SK-N-SH (cell line): ENCODE measurements at regions not wholly inside any gene's neighbourhood (a gene's known extent, or its start where the extent isn't known, plus 50 kb on each side); places are given as distances from the start of the nearest gene placed in this dataset.

ENCODE experiments used
- CTCF ChIA-PET: fragments of 300-600, 350-600 bp; formaldehyde crosslinking; extraction: SDS; loops from one replicate; lab custom pipeline; 2021; lab: Yijun Ruan, JAX
- POLR2A ChIA-PET: fragments of 350-600 bp; sonication (Branson Sonifier 250); formaldehyde crosslinking; extraction: SDS; loops from one replicate; lab custom pipeline; 2020; ENCODE audit warnings: antibody characterized with exemption, inconsistent platforms; lab: Yijun Ruan, JAX
- DNase-seq: peaks from one replicate; pipeline ENCODE4 v3.0.0; 2012
- H2AFZ ChIP-seq: fragments of 200-600 bp; sonication (generic); 2 replicates; pipeline ENCODE4 v1.8.1; 2016; ENCODE audit warnings: antibody characterized with exemption, mild to moderate bottlenecking, low read depth
- H3F3A ChIP-seq: fragments of 200-600 bp; sonication (generic); replicated peaks from 2 replicates; pipeline ENCODE3; 2016; ENCODE audit warnings: antibody characterized with exemption, mild to moderate bottlenecking; ENCODE audit not compliant: insufficient read depth
- H3K27ac ChIP-seq, 2 experiments: fragments of 200-500 bp in 1 of 2; fragments of 200-600 bp in 1 of 2; sonication (Bioruptor generic) in 1 of 2; sonication (generic), shearing (Covaris generic) in 1 of 2; 2 replicates each; pipeline versions ENCODE4 v1.5.1 to v1.6.1; 2014 to 2016; ENCODE audit warnings: low read depth in 2 of 2, inconsistent platforms in 1 of 2, low read length in 1 of 2, mild to moderate bottlenecking in 1 of 2, mixed read lengths in 1 of 2
- H3K27me3 ChIP-seq: fragments of 200-600 bp; sonication (generic), shearing (Covaris generic); 2 replicates; pipeline ENCODE4 v1.6.1; 2016; ENCODE audit warnings: mixed run types; ENCODE audit not compliant: insufficient read depth
- H3K36me3 ChIP-seq, 2 experiments: fragments of 200-500 bp in 1 of 2; fragments of 200-600 bp in 1 of 2; sonication (Bioruptor generic) in 1 of 2; sonication (generic) in 1 of 2; replicated peaks in 1 of 2; 2 replicates each; pipeline versions ENCODE3 to v1.5.1; 2014 to 2016; ENCODE audit warnings: low read length in 1 of 2, mild to moderate bottlenecking in 1 of 2; ENCODE audit not compliant: insufficient read depth in 2 of 2, control insufficient read depth in 1 of 2
- H3K4me1 ChIP-seq, 2 experiments: fragments of 200-500 bp in 1 of 2; fragments of 200-600 bp in 1 of 2; sonication (Bioruptor generic) in 1 of 2; sonication (generic), shearing (Covaris generic) in 1 of 2; 2 replicates each; pipeline versions ENCODE4 v1.5.1 to v1.6.1; 2014 to 2016; ENCODE audit warnings: low read depth in 1 of 2, low read length in 1 of 2, mixed run types in 1 of 2; ENCODE audit not compliant: insufficient read depth in 2 of 2, control insufficient read depth in 1 of 2
- H3K4me2 ChIP-seq: fragments of 200-600 bp; sonication (generic), shearing (Covaris generic); 2 replicates; pipeline ENCODE4 v1.6.1; 2017; ENCODE audit warnings: mixed run types
- H3K4me3 ChIP-seq, 2 experiments: fragments of 200-500 bp in 1 of 2; fragments of 200-600 bp in 1 of 2; sonication (Bioruptor generic) in 1 of 2; sonication (generic), shearing (Covaris generic) in 1 of 2; 2 replicates each; pipeline versions ENCODE4 v1.5.1 to v1.8.1; 2014 to 2016; ENCODE audit warnings: low read depth in 2 of 2, inconsistent platforms in 1 of 2, low read length in 1 of 2, mild to moderate bottlenecking in 1 of 2, mixed read lengths in 1 of 2, moderate library complexity in 1 of 2
- H3K79me2 ChIP-seq: fragments of 200-600 bp; sonication (generic); 2 replicates; pipeline ENCODE4 v1.8.1; 2017; ENCODE audit warnings: mild to moderate bottlenecking; ENCODE audit not compliant: insufficient read depth
- H3K9ac ChIP-seq: fragments of 200-600 bp; sonication (generic); 2 replicates; pipeline ENCODE4 v1.6.1; 2017; ENCODE audit warnings: mixed run types
- H3K9me2 ChIP-seq: fragments of 200-600 bp; sonication (generic); 2 replicates; pipeline ENCODE4 v1.6.1; 2017; ENCODE audit warnings: mixed run types
- H3K9me3 ChIP-seq: fragments of 200-600 bp; sonication (generic); 2 replicates; pipeline ENCODE4 v1.6.1; 2017; ENCODE audit warnings: mixed run types, mild to moderate bottlenecking, moderate library complexity
- H4K20me1 ChIP-seq: fragments of 200-600 bp; sonication (generic); 2 replicates; pipeline ENCODE4 v1.6.1; 2017; ENCODE audit warnings: mild to moderate bottlenecking, mixed run types; ENCODE audit not compliant: insufficient read depth
- CHD2 ChIP-seq: fragments of 150-350 bp; IDR thresholded peaks from 2 replicates; pipeline ENCODE4 v1.6.1; 2018; ENCODE audit warnings: low read length; ENCODE audit not compliant: partially characterized antibody
- CTCF ChIP-seq: fragments of 200-600 bp; sonication (generic); IDR thresholded peaks from 2 replicates; pipeline ENCODE4 v1.6.1; 2017; ENCODE audit warnings: antibody characterized with exemption, mild to moderate bottlenecking, moderate library complexity
- EZH2phosphoT487 ChIP-seq: fragments of 200-600 bp; sonication (generic); IDR thresholded peaks from 2 replicates; pipeline ENCODE4 v1.6.1; 2017; ENCODE audit warnings: low read depth, mixed run types, mild to moderate bottlenecking, antibody characterized with exemption, moderate library complexity, borderline replicate concordance
- GATA2 ChIP-seq: sonication (generic); formaldehyde crosslinking; IDR thresholded peaks from 2 replicates; pipeline ENCODE4 v1.5.0; 2020; ENCODE audit warnings: mild to moderate bottlenecking, missing genetic modification reagents
- MXI1 ChIP-seq: IDR thresholded peaks from 2 replicates; pipeline ENCODE4 v1.6.1; 2012; ENCODE audit warnings: mild to moderate bottlenecking, low read depth, low read length, improper control_type of control experiment
- NFIC ChIP-seq: IDR thresholded peaks from 2 replicates; pipeline ENCODE4 v1.4.0; 2012; ENCODE audit warnings: borderline replicate concordance
- NRF1 ChIP-seq: IDR thresholded peaks from 2 replicates; pipeline ENCODE4 v1.6.1; 2012; ENCODE audit warnings: low read depth, mild to moderate bottlenecking, low read length
- RAD21 ChIP-seq: IDR thresholded peaks from 2 replicates; pipeline ENCODE4 v1.6.1; 2012; ENCODE audit warnings: mild to moderate bottlenecking, low read length
- RCOR1 ChIP-seq: fragments of 150-350 bp; IDR thresholded peaks from 2 replicates; pipeline ENCODE4 v1.6.1; 2017; ENCODE audit warnings: antibody characterized with exemption, low read length
- REST ChIP-seq: IDR thresholded peaks from 2 replicates; pipeline ENCODE4 v1.6.1; 2012; ENCODE audit warnings: mild to moderate bottlenecking, low read depth, low read length, moderate library complexity
- WGBS: methylation state at CpG from one replicate; pipeline ENCODE4 v1.1.6; 2017; ENCODE audit warnings: low lambda C conversion rate; 5-methylcytosine and 5-hydroxymethylcytosine counted together
- TF ChIP-seq, protein P1 (sequence below): IDR thresholded peaks from 2 replicates; pipeline ENCODE4 v1.4.0; 2012; ENCODE audit warnings: low read depth, borderline replicate concordance

DNA sequence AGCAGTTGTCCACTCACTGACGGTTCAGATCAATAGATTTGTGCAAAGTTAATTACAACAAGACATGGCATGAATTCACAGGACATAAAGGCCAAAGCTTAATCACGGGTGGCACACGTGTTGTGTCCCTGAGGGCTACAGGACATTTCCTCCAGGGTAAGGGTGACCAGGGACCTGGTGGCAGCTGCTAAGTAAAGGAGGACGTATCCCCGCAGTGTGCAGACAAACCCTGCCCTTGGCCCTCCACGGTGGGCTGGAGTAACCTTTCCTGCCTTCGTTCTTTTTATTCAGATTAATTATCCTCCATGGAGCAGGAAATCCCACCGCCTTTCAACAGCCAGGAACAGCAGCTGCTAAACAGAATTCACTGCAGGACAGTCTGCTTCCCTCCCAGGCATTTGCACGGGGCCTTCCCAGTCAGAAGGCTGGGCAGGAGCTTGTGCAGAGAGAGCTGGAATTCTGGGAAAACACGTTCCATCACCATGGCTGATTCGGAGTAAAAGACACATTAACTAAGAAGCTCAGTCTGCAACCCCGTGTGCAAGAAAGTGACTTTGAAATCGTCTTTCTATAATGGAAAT is 289.9 kb upstream of the SFSWAP start:
- Histone ChIP-seq H3K9me2 (no peaks in the 10 kb centered on the region), H3K4me2 (no peak overlapping the region), H3K27ac (no peak overlapping the region), H3K9ac (no peak overlapping the region), H2AFZ (no peak overlapping the region), H3K36me3 (no peaks in the 10 kb centered on the region), H3K79me2 (no peaks in the 10 kb centered on the region), H3F3A (no peaks in the 10 kb centered on the region), H3K4me3 (no peak overlapping the region), H3K4me1 (peaks cover 0 to 8% of the 10 kb centered on the region in 2 experiments; a peak in 1 of 4 replicates), H3K9me3 (no peaks in the 10 kb centered on the region), H4K20me1 (no peaks in the 10 kb centered on the region), H3K27me3 (no peaks in the 10 kb centered on the region)
- ChIA-PET POLR2A (no interaction called here), CTCF (no interaction called here)
- DNase-seq, result no peak
- TF ChIP-seq NRF1 (no peak), MXI1 (no peak), NFIC (no peak), CTCF (no peak), RCOR1 (no peak), GATA2 (CRISPR knock-in tag) (no peak), EZH2phosphoT487 (no peak), RAD21 (no peak), REST (no peak), CHD2 (no peak)
- TF ChIP-seq, protein P1, sequence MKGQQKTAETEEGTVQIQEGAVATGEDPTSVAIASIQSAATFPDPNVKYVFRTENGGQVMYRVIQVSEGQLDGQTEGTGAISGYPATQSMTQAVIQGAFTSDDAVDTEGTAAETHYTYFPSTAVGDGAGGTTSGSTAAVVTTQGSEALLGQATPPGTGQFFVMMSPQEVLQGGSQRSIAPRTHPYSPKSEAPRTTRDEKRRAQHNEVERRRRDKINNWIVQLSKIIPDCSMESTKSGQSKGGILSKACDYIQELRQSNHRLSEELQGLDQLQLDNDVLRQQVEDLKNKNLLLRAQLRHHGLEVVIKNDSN, result no peak
- WGBS, result 39% methylated on average over 12 of the region's 13 CpGs
